Activated T-helper 2 cell treated with anti-CD3 and anti-CD28 coated beads, Interferon-gamma antibody, Interleukin-2, Interleukin-4, amounts not matched to agents 10 μg/mL and 5 μg/mL and 100 μg/mL, durations not matched to agents 14 hours and 24 hours and 36 hours (primary cell): ENCODE measurements at regions not wholly inside any gene's neighbourhood (a gene's known extent, or its start where the extent isn't known, plus 50 kb on each side); places are given as distances from the start of the nearest gene placed in this dataset.

ENCODE experiments used
- DNase-seq: peaks from one replicate; pipeline ENCODE4 v3.0.0; 2021; ENCODE audit warnings: low spot score
- H3K27ac Mint-ChIP-seq: one replicate; pipeline ENCODE4 v1.8.0; 2021; ENCODE audit warnings: mixed read lengths
- H3K27me3 Mint-ChIP-seq: one replicate; pipeline ENCODE4 v1.8.0; 2021; ENCODE audit warnings: low read depth, mixed read lengths
- H3K36me3 Mint-ChIP-seq: one replicate; pipeline ENCODE4 v1.8.0; 2021; ENCODE audit warnings: low read depth, mixed read lengths
- H3K4me1 Mint-ChIP-seq: one replicate; pipeline ENCODE4 v1.8.0; 2021; ENCODE audit warnings: low read depth, mixed read lengths
- H3K4me3 Mint-ChIP-seq: one replicate; pipeline ENCODE4 v1.8.0; 2021; ENCODE audit warnings: low read depth, mild to moderate bottlenecking, moderate library complexity, mixed read lengths
- H3K9me3 Mint-ChIP-seq: one replicate; pipeline ENCODE4 v1.8.0; 2021; ENCODE audit warnings: mixed read lengths
- intact Hi-C: fragments of 100-400 bp; cut with micrococcal nuclease; formaldehyde crosslinking; loops from one replicate; pipeline ENCODE4 v1.15.1; 2023

DNA sequence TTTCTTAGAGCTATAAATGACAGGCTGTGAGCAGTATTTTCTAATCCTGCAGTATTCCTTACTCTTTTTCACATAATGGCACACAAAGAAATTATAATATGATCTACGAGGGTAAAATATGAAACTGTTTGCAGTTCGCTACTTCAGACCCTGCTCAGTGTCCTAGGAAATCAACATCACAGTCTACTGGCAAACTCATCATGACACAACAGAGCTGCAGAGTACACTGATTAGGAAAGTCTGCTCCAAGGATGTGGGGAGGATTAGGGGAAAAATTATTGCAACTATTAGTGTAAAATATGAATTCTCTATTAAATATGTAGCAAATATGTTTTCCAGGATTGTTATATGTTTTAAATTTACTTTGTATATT is 149.2 kb upstream of the REG3G start:
- no peaks in the 10 kb centered on the region for H3K36me3 Mint-ChIP-seq
- peaks cover 16% of the 10 kb centered on the region for H3K9me3 Mint-ChIP-seq
- intact Hi-C loops, result no loop called here
- no peaks in the 10 kb centered on the region for H3K4me1 Mint-ChIP-seq
- no peak overlapping the region for H3K27ac Mint-ChIP-seq
- no peak overlapping the region for H3K4me3 Mint-ChIP-seq
- no peaks in the 10 kb centered on the region for H3K27me3 Mint-ChIP-seq
- no peak for DNase-seq

DNA sequence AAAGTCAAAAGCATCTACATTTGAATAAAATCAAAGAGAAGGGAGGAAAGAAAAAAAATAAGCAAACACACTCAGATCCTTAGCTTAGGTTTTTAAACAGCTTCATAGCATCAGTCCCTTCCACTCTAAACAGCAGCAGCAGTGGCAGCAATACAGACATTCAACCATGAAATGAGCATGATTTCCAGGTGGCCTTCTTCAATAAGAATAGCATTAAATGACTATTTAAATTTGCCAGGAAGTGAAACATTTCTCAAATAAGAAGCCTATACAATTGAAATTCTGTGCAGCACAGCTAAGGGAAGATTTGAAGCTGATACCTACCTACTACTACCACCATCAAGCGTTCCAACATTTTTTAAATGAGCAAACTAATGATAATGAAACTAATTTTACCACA is 138.1 kb upstream of the REG3G start:
- H3K36me3 Mint-ChIP-seq, result no peaks in the 10 kb centered on the region
- H3K27me3 Mint-ChIP-seq, result no peaks in the 10 kb centered on the region
- H3K4me3 Mint-ChIP-seq, result no peak overlapping the region
- no peaks in the 10 kb centered on the region for H3K4me1 Mint-ChIP-seq
- no peak for DNase-seq
- intact Hi-C loops, result no loop called here
- H3K27ac Mint-ChIP-seq, result no peak overlapping the region
- peaks cover 15% of the 10 kb centered on the region for H3K9me3 Mint-ChIP-seq

DNA sequence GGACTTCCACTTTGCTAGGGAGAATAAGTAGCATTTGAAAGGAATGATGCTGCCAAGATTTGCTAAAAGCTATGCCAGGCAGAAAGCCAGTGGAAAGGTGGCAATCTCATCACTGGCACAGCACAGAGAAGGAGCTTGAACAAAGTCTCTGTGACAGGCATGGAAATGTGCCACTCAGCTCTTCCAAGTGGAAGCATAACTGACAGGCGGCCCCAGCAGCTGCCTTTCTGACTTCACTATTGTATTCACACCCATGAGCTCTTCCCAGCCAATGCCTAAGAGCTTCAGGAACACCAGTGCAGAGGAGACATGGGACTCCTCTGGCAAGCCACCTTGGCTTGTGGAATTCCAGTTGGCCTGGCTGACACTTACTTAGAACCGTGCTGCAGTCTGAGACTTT is 134.6 kb upstream of the REG3G start:
- intact Hi-C loops, result no loop called here
- no peak overlapping the region for H3K4me3 Mint-ChIP-seq
- no peak overlapping the region for H3K27ac Mint-ChIP-seq
- H3K9me3 Mint-ChIP-seq, result peaks cover 10% of the 10 kb centered on the region
- no peaks in the 10 kb centered on the region for H3K36me3 Mint-ChIP-seq
- no peaks in the 10 kb centered on the region for H3K4me1 Mint-ChIP-seq
- no peaks in the 10 kb centered on the region for H3K27me3 Mint-ChIP-seq
- DNase-seq, result no peak

DNA sequence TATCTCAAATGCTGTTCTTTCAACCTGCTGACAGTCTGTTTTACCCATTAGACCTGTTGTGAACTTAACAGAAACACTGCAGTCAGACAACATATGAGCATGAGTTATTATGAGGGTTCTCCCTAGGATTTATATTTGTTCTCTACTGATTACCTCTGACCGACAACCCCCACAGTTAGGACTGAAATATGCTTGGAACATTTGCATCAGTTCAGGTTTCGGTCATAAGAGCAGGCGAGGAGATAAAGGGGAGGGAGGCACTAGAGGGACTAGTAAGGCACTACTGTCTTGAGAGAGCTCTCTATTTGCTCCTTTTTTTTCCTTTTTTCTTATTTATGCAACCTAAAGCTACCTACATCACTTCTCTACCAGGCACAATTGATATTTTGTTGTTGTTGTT is 133.2 kb upstream of the REG3G start:
- H3K4me1 Mint-ChIP-seq, result no peaks in the 10 kb centered on the region
- H3K27ac Mint-ChIP-seq, result no peak overlapping the region
- DNase-seq, result no peak
- H3K9me3 Mint-ChIP-seq, result peaks cover 13% of the 10 kb centered on the region
- no peaks in the 10 kb centered on the region for H3K36me3 Mint-ChIP-seq
- intact Hi-C loops, result no loop called here
- no peak overlapping the region for H3K4me3 Mint-ChIP-seq
- H3K27me3 Mint-ChIP-seq, result no peaks in the 10 kb centered on the region

DNA sequence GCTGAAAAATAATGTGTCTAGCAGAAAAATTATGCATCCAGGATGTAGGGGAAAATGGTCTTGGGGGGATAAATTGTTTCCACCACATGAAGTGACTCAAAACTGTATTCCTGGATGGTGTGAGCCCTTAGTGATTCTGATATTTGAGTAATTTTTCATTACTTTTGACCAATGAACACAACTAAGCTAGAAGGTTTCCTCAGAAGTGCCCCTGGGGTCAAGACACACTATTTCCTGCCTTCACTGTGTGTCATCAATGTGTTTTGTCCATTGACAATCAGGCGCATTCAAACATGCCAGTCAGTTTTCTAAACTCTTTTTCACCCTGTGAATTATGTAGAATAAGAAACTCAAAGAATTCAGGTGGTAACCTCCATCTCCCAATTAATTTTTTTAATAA is 130.5 kb upstream of the REG3G start:
- intact Hi-C loops, result no loop called here
- no peaks in the 10 kb centered on the region for H3K27me3 Mint-ChIP-seq
- H3K4me3 Mint-ChIP-seq, result no peak overlapping the region
- H3K27ac Mint-ChIP-seq, result no peak overlapping the region
- DNase-seq, result no peak
- no peaks in the 10 kb centered on the region for H3K4me1 Mint-ChIP-seq
- no peaks in the 10 kb centered on the region for H3K36me3 Mint-ChIP-seq
- H3K9me3 Mint-ChIP-seq, result peaks cover 18% of the 10 kb centered on the region

DNA sequence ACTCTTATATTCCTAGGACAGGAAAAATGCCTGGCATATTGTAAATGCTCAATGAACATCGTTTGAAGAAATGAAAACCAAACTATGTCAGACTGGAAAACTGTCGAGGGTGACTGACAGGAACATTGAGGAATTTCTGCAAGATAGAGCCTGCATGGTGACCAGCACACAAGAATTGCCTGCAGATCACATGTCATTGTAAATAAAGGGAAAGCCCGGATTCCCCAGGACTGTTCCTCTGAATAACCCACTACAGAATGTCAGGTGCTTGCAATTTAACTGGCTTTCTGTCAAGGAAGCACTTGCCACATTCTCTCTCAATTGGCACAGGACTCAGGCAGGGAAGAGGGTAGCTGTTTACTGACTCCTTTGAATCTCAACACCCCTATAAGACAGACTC is 129.0 kb upstream of the REG3G start:
- H3K9me3 Mint-ChIP-seq, result peaks cover 25% of the 10 kb centered on the region
- no peaks in the 10 kb centered on the region for H3K4me1 Mint-ChIP-seq
- no peaks in the 10 kb centered on the region for H3K27me3 Mint-ChIP-seq
- no peaks in the 10 kb centered on the region for H3K36me3 Mint-ChIP-seq
- intact Hi-C loops, result no loop called here
- no peak overlapping the region for H3K4me3 Mint-ChIP-seq
- H3K27ac Mint-ChIP-seq, result no peak overlapping the region
- no peak for DNase-seq

DNA sequence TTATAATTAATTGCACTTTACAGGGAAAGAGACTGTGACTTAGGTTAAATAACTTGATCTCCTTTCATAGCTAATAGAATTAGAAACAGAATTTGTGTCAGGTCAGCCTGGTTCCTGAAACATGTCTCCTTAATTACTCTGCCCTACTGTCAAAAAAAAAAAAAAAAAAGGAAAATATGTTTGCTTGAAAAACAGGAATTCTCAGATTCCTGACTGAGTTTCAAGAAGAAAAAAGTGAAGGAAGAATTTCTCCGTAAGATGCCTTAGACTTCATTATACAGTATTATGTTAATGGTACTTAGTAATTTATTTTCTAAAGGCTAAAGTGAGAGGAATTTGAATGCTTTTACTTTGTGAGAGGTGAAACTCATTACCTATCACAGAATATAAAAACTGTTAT is 118.4 kb upstream of the REG3G start:
- DNase-seq, result no peak

DNA sequence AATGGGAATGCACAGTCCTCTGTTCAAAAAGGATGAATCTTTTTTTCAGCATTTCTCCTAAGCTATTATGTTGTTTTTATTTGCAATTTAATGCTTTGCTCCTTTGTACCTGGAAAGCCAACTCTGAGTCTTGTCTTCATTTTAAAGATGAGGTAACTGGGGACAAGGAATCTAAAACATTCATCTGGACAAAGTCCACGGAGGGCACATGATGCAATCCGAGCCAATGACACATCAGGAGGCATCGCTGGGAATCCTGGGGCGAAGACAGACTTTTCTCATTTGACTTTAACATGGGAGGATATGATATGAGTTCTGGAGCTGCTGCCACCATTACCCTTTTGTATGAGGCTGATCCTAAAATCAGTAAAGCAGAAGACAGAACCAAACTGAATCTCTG is 116.5 kb upstream of the REG3G start:
- Mint-ChIP-seq H3K36me3 (no peaks in the 10 kb centered on the region), H3K9me3 (peaks cover 11% of the 10 kb centered on the region), H3K27me3 (no peaks in the 10 kb centered on the region), H3K4me3 (no peak overlapping the region), H3K4me1 (no peaks in the 10 kb centered on the region), H3K27ac (no peak overlapping the region)
- intact Hi-C loops, result no loop called here
- DNase-seq, result no peak

More for the DNA sequence above, 118.4 kb upstream of the REG3G start:
- Mint-ChIP-seq H3K4me1 (no peaks in the 10 kb centered on the region), H3K27me3 (no peaks in the 10 kb centered on the region), H3K27ac (no peak overlapping the region), H3K9me3 (peaks cover 5% of the 10 kb centered on the region), H3K4me3 (no peak overlapping the region), H3K36me3 (no peaks in the 10 kb centered on the region)
- intact Hi-C loops, result no loop called here

DNA sequence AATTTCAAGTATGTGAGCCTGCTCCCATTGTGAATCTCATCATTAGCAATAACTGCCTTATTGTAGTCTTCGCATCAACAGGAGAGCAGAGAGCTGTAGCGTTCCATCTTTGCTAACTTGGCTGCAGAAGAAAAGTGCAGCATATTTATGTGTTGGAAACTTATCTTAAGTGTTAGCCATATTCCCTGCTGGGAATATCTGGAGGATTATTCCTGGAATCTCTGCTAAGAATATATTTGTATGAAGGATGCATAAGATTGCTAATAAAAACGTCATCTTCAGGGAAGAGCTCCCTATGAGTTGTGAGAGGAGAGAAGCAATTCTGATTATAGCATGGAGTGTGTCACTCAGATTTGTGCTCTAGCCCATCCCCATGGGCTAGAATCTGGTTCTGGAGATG is 115.1 kb upstream of the REG3G start:
- no peak for DNase-seq
- intact Hi-C loops, result no loop called here
- Mint-ChIP-seq H3K36me3 (no peaks in the 10 kb centered on the region), H3K27me3 (no peaks in the 10 kb centered on the region), H3K4me3 (no peak overlapping the region), H3K27ac (no peak overlapping the region), H3K4me1 (no peaks in the 10 kb centered on the region), H3K9me3 (peaks cover 11% of the 10 kb centered on the region)

DNA sequence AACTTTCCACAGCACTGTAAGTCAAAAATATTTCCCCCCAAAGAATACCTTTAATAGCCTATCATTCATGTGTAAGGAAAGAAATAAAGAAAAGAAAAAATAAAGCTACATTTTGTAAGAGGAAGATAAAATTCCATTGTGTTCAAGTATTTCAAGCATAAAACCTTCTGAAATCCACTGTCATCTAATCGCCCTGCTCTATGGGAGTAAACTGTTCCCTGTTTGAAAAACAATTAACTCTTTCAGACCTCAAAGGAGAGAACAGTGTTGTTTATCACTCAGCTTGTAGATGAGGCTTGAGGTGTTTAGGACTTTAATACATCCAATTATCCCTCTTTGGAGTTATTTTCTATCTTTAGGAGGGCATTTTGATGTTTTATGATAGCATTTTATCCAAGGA is 112.2 kb upstream of the REG3G start:
- intact Hi-C loops, result no loop called here
- Mint-ChIP-seq H3K9me3 (peaks cover 5% of the 10 kb centered on the region), H3K36me3 (no peaks in the 10 kb centered on the region), H3K27ac (no peak overlapping the region), H3K4me3 (no peak overlapping the region), H3K27me3 (no peaks in the 10 kb centered on the region), H3K4me1 (no peaks in the 10 kb centered on the region)
- no peak for DNase-seq

DNA sequence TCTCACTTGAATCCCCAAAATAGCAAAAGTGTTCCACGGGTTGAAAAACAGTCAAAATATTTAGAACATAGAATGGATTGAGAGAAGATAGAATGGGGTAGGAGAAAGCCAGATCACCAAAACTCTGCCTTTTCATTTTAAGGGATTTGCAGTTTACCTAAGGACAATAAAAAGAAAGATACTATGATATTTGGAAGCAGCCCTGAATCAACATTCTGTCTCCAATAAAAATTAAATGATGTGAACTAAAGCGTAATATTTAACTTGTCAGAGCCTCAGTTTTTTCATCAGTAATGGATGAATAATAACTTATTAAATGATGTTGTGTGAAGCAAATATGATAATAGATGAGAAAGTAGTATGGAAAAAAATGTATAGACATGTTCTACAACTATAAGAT is 100.2 kb upstream of the REG3G start:
- intact Hi-C loops, result no loop called here
- no peaks in the 10 kb centered on the region for H3K27me3 Mint-ChIP-seq
- no peak overlapping the region for H3K4me3 Mint-ChIP-seq
- no peaks in the 10 kb centered on the region for H3K36me3 Mint-ChIP-seq
- H3K9me3 Mint-ChIP-seq, result peaks cover 30% of the 10 kb centered on the region
- no peaks in the 10 kb centered on the region for H3K4me1 Mint-ChIP-seq
- no peak for DNase-seq
- H3K27ac Mint-ChIP-seq, result no peak overlapping the region

DNA sequence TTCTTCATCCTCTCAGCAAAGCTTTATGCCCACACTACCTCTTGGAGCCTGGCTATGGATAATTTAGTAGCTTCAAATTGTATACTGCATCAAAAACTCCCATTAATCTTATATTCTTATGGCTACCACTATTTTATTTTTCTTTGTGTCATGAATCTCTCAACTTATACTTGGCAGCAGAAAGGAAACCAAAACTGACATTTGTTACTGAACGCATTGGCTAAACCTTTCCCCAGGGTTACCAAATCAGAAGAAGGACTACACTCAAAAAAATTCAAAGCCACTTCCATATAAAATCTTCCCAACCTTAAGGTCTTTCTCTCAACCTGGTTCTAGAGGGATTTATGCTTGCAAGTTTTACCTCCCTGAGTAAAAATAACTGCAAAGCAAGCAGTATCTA is 97.0 kb upstream of the REG3G start:
- no peaks in the 10 kb centered on the region for H3K36me3 Mint-ChIP-seq
- H3K27me3 Mint-ChIP-seq, result no peaks in the 10 kb centered on the region
- H3K4me1 Mint-ChIP-seq, result no peaks in the 10 kb centered on the region
- no peak for DNase-seq
- intact Hi-C loops, result no loop called here
- no peak overlapping the region for H3K27ac Mint-ChIP-seq
- H3K9me3 Mint-ChIP-seq, result peaks cover 29% of the 10 kb centered on the region
- no peak overlapping the region for H3K4me3 Mint-ChIP-seq

DNA sequence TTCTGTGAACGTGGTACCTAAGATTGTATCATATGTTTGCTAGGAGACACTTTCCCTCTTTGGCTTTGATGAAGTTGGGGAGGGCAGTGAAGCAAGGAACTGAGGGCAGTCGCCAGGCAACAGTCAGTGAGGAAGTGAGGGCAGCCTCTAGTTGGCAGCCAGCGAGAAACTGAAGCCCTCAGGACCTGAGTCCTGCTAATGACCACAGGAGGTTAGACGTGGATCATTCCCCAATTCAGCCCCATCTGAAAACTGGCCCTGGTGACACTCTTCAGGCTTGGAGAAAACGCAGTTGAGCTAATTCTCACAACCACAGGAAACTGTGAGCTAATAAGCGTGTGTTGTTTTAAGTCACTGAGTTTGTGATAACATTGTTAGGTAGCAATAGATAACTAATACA is 84.5 kb upstream of the REG3G start:
- H3K36me3 Mint-ChIP-seq, result no peaks in the 10 kb centered on the region
- H3K27ac Mint-ChIP-seq, result no peak overlapping the region
- no peak for DNase-seq
- H3K4me1 Mint-ChIP-seq, result no peaks in the 10 kb centered on the region
- H3K9me3 Mint-ChIP-seq, result peaks cover 4% of the 10 kb centered on the region
- no peak overlapping the region for H3K4me3 Mint-ChIP-seq
- H3K27me3 Mint-ChIP-seq, result no peaks in the 10 kb centered on the region
- intact Hi-C loops, result no loop called here

DNA sequence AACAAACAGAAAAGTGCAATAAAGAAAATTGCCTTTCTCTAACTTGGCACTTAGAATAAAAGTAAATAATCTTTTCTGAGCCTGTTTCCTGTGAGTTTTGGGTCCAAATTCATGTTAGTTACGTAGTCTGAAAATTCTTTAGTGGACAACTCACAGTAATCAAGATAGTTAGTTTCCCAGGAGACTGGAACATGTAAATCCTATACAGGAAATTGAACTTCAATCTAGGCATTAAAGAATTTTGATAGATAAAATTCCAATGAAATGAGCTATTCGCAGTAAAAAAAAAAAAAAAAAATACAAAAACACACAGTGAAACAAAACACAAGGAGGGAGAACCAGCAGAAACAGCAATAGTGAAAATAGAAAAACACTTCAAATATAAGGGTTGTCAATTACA is 83.8 kb upstream of the REG3G start:
- no peak for DNase-seq
- Mint-ChIP-seq H3K36me3 (no peaks in the 10 kb centered on the region), H3K9me3 (peaks cover 6% of the 10 kb centered on the region), H3K27me3 (no peaks in the 10 kb centered on the region), H3K4me3 (no peak overlapping the region), H3K27ac (no peak overlapping the region), H3K4me1 (no peaks in the 10 kb centered on the region)
- intact Hi-C loops, result no loop called here
